IMR-90 (cell line): ENCODE measurements at regions not wholly inside any gene's neighbourhood (a gene's known extent, or its start where the extent isn't known, plus 50 kb on each side); places are given as distances from the start of the nearest gene placed in this dataset.

ENCODE experiments used
- ATAC-seq: fragments of 200-7000 bp; cut with Tn5 transposase; 2 replicates; pipeline ENCODE4 v1.9.1; 2020; ENCODE audit warnings: low read depth, mild to moderate bottlenecking, moderate library complexity
- BruUV-seq: library from RNA; stranded (reverse); fragments of 400-500 nt; replicated peaks from 2 replicates; lab custom pipeline; 2021; lab: Mats Ljungman, UMichigan
- CTCF ChIA-PET: fragments of 300-600 bp; formaldehyde crosslinking; extraction: SDS; loops from one replicate; lab custom pipeline; 2021; ENCODE audit warnings: antibody characterized with exemption; lab: Yijun Ruan, JAX
- POLR2A ChIA-PET: fragments of 300-600 bp; sonication (Branson Sonifier 250); formaldehyde crosslinking; loops from one replicate; lab custom pipeline; 2022; ENCODE audit warnings: antibody characterized with exemption; ENCODE audit not compliant: unreplicated experiment; lab: Charles Lee
- DNase-seq: peaks from one replicate; pipeline ENCODE4 v3.0.0; 2013
- H2AFZ ChIP-seq: replicated peaks from 2 replicates; pipeline ENCODE3; 2013; ENCODE audit warnings: low read length, mild to moderate bottlenecking; ENCODE audit not compliant: poor library complexity
- H2AK5ac ChIP-seq: 2 replicates; pipeline ENCODE4 v1.6.1; 2013; ENCODE audit warnings: low read depth, low read length, inconsistent platforms
- H2AK9ac ChIP-seq: replicated peaks from 2 replicates; pipeline ENCODE3; 2013; ENCODE audit warnings: mild to moderate bottlenecking, low read depth, low read length, moderate library complexity; ENCODE audit not compliant: poor library complexity
- H2BK120ac ChIP-seq: 2 replicates; pipeline ENCODE4 v1.6.1; 2013; ENCODE audit warnings: low read depth, low read length, inconsistent platforms
- H2BK15ac ChIP-seq: 3 replicates; pipeline ENCODE4 v1.6.1; 2013; ENCODE audit warnings: low read depth, low read length, inconsistent platforms
- H2BK20ac ChIP-seq: 2 replicates; pipeline ENCODE4 v1.6.1; 2013; ENCODE audit warnings: low read depth, mild to moderate bottlenecking, inconsistent platforms, low read length, moderate library complexity
- H2BK5ac ChIP-seq: 2 replicates; pipeline ENCODE4 v1.6.1; 2013; ENCODE audit warnings: mild to moderate bottlenecking, low read depth, low read length, inconsistent platforms; ENCODE audit not compliant: poor library complexity, severe bottlenecking
- H3K14ac ChIP-seq: replicated peaks from 2 replicates; pipeline ENCODE4 v1.6.1; 2013; ENCODE audit warnings: low read depth, low read length, inconsistent platforms
- H3K18ac ChIP-seq: 2 replicates; pipeline ENCODE4 v1.6.1; 2013; ENCODE audit warnings: low read depth, low read length, control low read depth
- H3K23ac ChIP-seq: 2 replicates; pipeline ENCODE4 v1.6.1; 2013; ENCODE audit warnings: low read depth, low read length, inconsistent platforms
- H3K27ac ChIP-seq: 2 replicates; pipeline ENCODE4 v1.5.1; 2013; ENCODE audit warnings: mild to moderate bottlenecking, control low read depth, low read length; ENCODE audit not compliant: insufficient read depth
- H3K27me3 ChIP-seq: 2 replicates; pipeline ENCODE4 v1.6.1; 2013; ENCODE audit warnings: low read length; ENCODE audit not compliant: control insufficient read depth, insufficient read depth
- H3K36me3 ChIP-seq: 2 replicates; pipeline ENCODE4 v1.6.1; 2013; ENCODE audit warnings: low read length, mixed read lengths; ENCODE audit not compliant: control insufficient read depth, insufficient read depth
- H3K4ac ChIP-seq: 2 replicates; pipeline ENCODE4 v1.6.1; 2013; ENCODE audit warnings: low read depth, low read length, inconsistent platforms
- H3K4me1 ChIP-seq: 2 replicates; pipeline ENCODE4 v1.6.1; 2013; ENCODE audit warnings: low read length, mixed read lengths; ENCODE audit not compliant: control insufficient read depth, insufficient read depth
- H3K4me2 ChIP-seq: 2 replicates; pipeline ENCODE4 v1.6.1; 2013; ENCODE audit warnings: low read depth, mild to moderate bottlenecking, control low read depth, low read length, moderate library complexity
- H3K4me3 ChIP-seq: 2 replicates; pipeline ENCODE4 v1.5.1; 2013; ENCODE audit warnings: low read depth, mild to moderate bottlenecking, control low read depth, low read length, moderate library complexity; ENCODE audit not compliant: insufficient read depth
- H3K56ac ChIP-seq: 2 replicates; pipeline ENCODE4 v1.6.1; 2013; ENCODE audit warnings: low read length, inconsistent platforms; ENCODE audit not compliant: insufficient read depth; ENCODE audit errors: extremely low read depth
- H3K79me1 ChIP-seq, 2 experiments: 2 replicates each; pipeline ENCODE4 v1.6.1; 2013; ENCODE audit warnings: low read length in 2 of 2, inconsistent platforms in 1 of 2, low read depth in 1 of 2
- H3K9ac ChIP-seq: 2 replicates; pipeline ENCODE4 v1.6.1; 2013; ENCODE audit warnings: low read depth, low read length, control low read depth
- H3K9me1 ChIP-seq: 2 replicates; pipeline ENCODE4 v1.6.1; 2013; ENCODE audit warnings: low read length, inconsistent platforms; ENCODE audit not compliant: insufficient read depth
- H3K9me3 ChIP-seq: 2 replicates; pipeline ENCODE4 v1.6.1; 2013; ENCODE audit warnings: low read length; ENCODE audit not compliant: control insufficient read depth, insufficient read depth
- H4K20me1 ChIP-seq: 2 replicates; pipeline ENCODE4 v1.6.1; 2013; ENCODE audit warnings: low read length, inconsistent platforms; ENCODE audit not compliant: insufficient read depth
- H4K5ac ChIP-seq: 2 replicates; pipeline ENCODE4 v1.6.1; 2013; ENCODE audit warnings: mild to moderate bottlenecking, low read depth, low read length, control low read depth
- H4K8ac ChIP-seq, 2 experiments: 2 replicates each; pipeline ENCODE4 v1.6.1; 2013; ENCODE audit warnings: low read depth in 2 of 2, low read length in 2 of 2, control low read depth in 1 of 2, inconsistent platforms in 1 of 2
- H4K91ac ChIP-seq: 2 replicates; pipeline ENCODE4 v1.6.1; 2013; ENCODE audit warnings: low read depth, low read length, inconsistent platforms; ENCODE audit not compliant: insufficient read depth
- CTCF ChIP-seq: conservative IDR thresholded peaks from 2 replicates; pipeline ENCODE4 v1.5.1; 2012; ENCODE audit warnings: mild to moderate bottlenecking, low read depth, low read length, improper control_type of control experiment
- MAZ ChIP-seq: IDR thresholded peaks from 2 replicates; pipeline ENCODE4 v1.6.1; 2012; ENCODE audit warnings: low read depth, mild to moderate bottlenecking, low read length, improper control_type of control experiment, moderate library complexity, borderline replicate concordance
- POLR2A ChIP-seq: IDR thresholded peaks from 2 replicates; pipeline ENCODE4 v1.6.1; 2012; ENCODE audit warnings: mild to moderate bottlenecking, low read depth, low read length
- RCOR1 ChIP-seq: IDR thresholded peaks from 2 replicates; pipeline ENCODE4 v1.6.1; 2012; ENCODE audit warnings: mild to moderate bottlenecking, low read length, improper control_type of control experiment; ENCODE audit not compliant: insufficient replicate concordance
- RFX5 ChIP-seq: IDR thresholded peaks from 2 replicates; pipeline ENCODE4 v1.8.0; 2012; ENCODE audit warnings: low read depth, mild to moderate bottlenecking, low read length, moderate library complexity
- WGBS, 2 experiments: methylation state at CpG; one replicate each; pipeline versions ENCODE4 v1.1.5 to v1.1.7; 2013; ENCODE audit warnings: missing lambda C conversion rate in 2 of 2; ENCODE audit not compliant: insufficient read length in 1 of 2; ENCODE audit errors: extremely low coverage in 2 of 2; 5-methylcytosine and 5-hydroxymethylcytosine counted together
- dilution Hi-C: fragments of 300-500 bp; cut with HindIII; formaldehyde crosslinking; loops from one replicate; pipeline ENCODE4 v1.14.3; 2018; ENCODE audit warnings: low sequenced_read_pairs; ENCODE audit not compliant: unreplicated experiment
- in situ Hi-C: fragments of 300-500 bp; cut with MboI; formaldehyde crosslinking; loops from 3 replicates; pipeline ENCODE4 v1.14.3; 2019; ENCODE audit warnings: low sequenced_read_pairs, inconsistent platforms, mixed read lengths
- intact Hi-C: fragments of 100-400 bp; cut with micrococcal nuclease; formaldehyde crosslinking; loops from 2 replicates; pipeline ENCODE4 v1.10.0; 2022
- TF ChIP-seq, protein P1 (sequence below): fragments of 150-350 bp; IDR thresholded peaks from 2 replicates; pipeline ENCODE4 v1.6.1; 2017; ENCODE audit warnings: mild to moderate bottlenecking, antibody characterized with exemption, low read length, low read depth

DNA sequence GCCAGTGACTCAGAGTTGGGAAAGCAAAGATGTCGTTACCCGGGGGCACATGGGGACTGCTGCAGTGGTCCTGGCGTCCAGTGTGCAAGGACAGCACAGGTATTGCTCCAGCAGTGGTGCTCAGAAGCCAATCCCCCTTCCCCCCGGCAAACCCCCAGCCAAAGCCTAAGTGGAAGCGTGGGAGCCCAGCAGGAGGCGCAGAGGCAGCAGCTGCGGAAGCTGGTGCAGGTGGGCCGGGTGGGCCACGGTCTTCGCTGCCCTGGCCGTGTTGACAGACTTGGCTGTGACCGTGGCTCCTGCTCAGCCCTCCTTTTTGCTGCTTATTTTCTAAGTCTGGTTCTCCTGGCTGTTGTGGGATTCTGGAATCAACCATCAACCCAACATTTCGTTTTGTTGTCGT, 369.8 kb upstream of the ST6GAL2 start:
- no peak overlapping the region for H3K4ac ChIP-seq
- H3K23ac ChIP-seq: no peak overlapping the region
- H3K14ac ChIP-seq: no peak overlapping the region
- no peak overlapping the region for H2BK20ac ChIP-seq
- H3K4me1 ChIP-seq: no peaks in the 10 kb centered on the region
- H3K9ac ChIP-seq: no peak overlapping the region
- H4K5ac ChIP-seq: no peak overlapping the region
- dilution Hi-C loops (no loop called here), intact Hi-C loops (no loop called here), in situ Hi-C loops (no loop called here)
- no peak for TF ChIP-seq RCOR1
- no peak for TF ChIP-seq POLR2A
- no peak for TF ChIP-seq MAZ
- TF ChIP-seq RFX5: no peak
- no peak for TF ChIP-seq CTCF
- TF ChIP-seq, protein P1, sequence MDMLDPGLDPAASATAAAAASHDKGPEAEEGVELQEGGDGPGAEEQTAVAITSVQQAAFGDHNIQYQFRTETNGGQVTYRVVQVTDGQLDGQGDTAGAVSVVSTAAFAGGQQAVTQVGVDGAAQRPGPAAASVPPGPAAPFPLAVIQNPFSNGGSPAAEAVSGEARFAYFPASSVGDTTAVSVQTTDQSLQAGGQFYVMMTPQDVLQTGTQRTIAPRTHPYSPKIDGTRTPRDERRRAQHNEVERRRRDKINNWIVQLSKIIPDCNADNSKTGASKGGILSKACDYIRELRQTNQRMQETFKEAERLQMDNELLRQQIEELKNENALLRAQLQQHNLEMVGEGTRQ: no peak
- H2AK5ac ChIP-seq: no peak overlapping the region
- no peak overlapping the region for H2BK120ac ChIP-seq
- H2BK5ac ChIP-seq: no peak overlapping the region
- H2AFZ ChIP-seq: no peak overlapping the region
- H3K18ac ChIP-seq: no peak overlapping the region
- no peaks in the 10 kb centered on the region for H4K20me1 ChIP-seq
- no peaks in the 10 kb centered on the region for H3K36me3 ChIP-seq
- no peak overlapping the region for H3K27ac ChIP-seq
- no peak overlapping the region for H3K4me3 ChIP-seq
- 82% methylated on average over 2 of the region's 14 CpGs; no CpG with 5 or more reads in 1 of the 2 experiments for WGBS, 2 experiments
- no peak overlapping the region for H2AK9ac ChIP-seq
- no peaks in the 10 kb centered on the region for H3K27me3 ChIP-seq
- ChIA-PET POLR2A (no interaction called here), CTCF (no interaction called here)
- H3K9me3 ChIP-seq: peaks cover 13% of the 10 kb centered on the region; the same call in 1 of the 2 replicates
- no TSS peak for BruUV-seq
- no peak overlapping the region for H3K4me2 ChIP-seq
- DNase-seq (no peak), ATAC-seq (no peak)
- H4K8ac ChIP-seq: no peak overlapping the region
- no peak overlapping the region for H2BK15ac ChIP-seq
- no peak overlapping the region for H4K91ac ChIP-seq
- H3K9me1 ChIP-seq: no peaks in the 10 kb centered on the region
- no peaks in the 10 kb centered on the region for H3K79me1 ChIP-seq
- no peak overlapping the region for H3K56ac ChIP-seq
